K562 (cell line): ENCODE measurements at regions not wholly inside any gene's neighbourhood (a gene's known extent, or its start where the extent isn't known, plus 50 kb on each side); places are given as distances from the start of the nearest gene placed in this dataset.

ENCODE experiments used
- ATAC-seq: fragments of 200-7000 bp; cut with Tn5 transposase; 3 replicates; pipeline ENCODE4 v1.9.1; 2020; ENCODE audit warnings: moderate library complexity
- BruUV-seq: library from RNA; stranded (reverse); fragments of 400-500 nt; replicated peaks from 2 replicates; lab custom pipeline; 2021; lab: Mats Ljungman, UMichigan
- CTCF ChIA-PET: fragments of 300-600 bp; formaldehyde crosslinking; extraction: SDS; loops from one replicate; lab custom pipeline; 2021; ENCODE audit warnings: low intra/inter-chr PET ratio; lab: Yijun Ruan, JAX
- POLR2A ChIA-PET: fragments of 300-600, 350-650 bp; sonication (Branson Sonifier 250); formaldehyde crosslinking; extraction: SDS; loops from one replicate; lab custom pipeline; 2021; ENCODE audit warnings: antibody characterized with exemption, inconsistent platforms; lab: Yijun Ruan, JAX
- DNase-seq, 4 experiments: peaks; one replicate each; pipeline versions ENCODE4 v3.0.0 to v3.0.0-alpha.2; 2011 to 2018; ENCODE audit warnings: low spot score in 3 of 4, mixed read lengths in 3 of 4; ENCODE audit errors: extremely low read depth in 1 of 4
- FAIRE-seq: peaks from 2 replicates; lab custom pipeline; 2011; peaks lifted over from hg19 to GRCh38; lab: Jason Lieb, UNC
- H2AFZ ChIP-seq: 2 replicates; pipeline ENCODE4 v1.6.0; 2011; ENCODE audit warnings: low read depth, low read length, control low read depth, inconsistent platforms
- H3K27ac ChIP-seq: fragments of 200-600 bp; 3 replicates; pipeline ENCODE4 v1.8.0; 2011; ENCODE audit warnings: low read depth, mild to moderate bottlenecking, control low read depth, inconsistent platforms, low read length, moderate library complexity, mixed read lengths; ENCODE audit errors: extremely low read depth
- H3K27me3 ChIP-seq, 2 experiments: fragments of 300-600 bp in 1 of 2; 2 replicates in 1 of 2; 3 replicates in 1 of 2; pipeline versions ENCODE4 v1.6.0 to v1.8.0; 2011; ENCODE audit warnings: inconsistent platforms in 2 of 2, low read length in 2 of 2, mild to moderate bottlenecking in 1 of 2, mixed read lengths in 1 of 2, moderate library complexity in 1 of 2; ENCODE audit not compliant: control insufficient read depth in 2 of 2, insufficient read depth in 2 of 2
- H3K36me3 ChIP-seq: fragments of 300-600 bp; 3 replicates; pipeline ENCODE4 v1.8.0; 2011; ENCODE audit warnings: mild to moderate bottlenecking, low read length, inconsistent platforms; ENCODE audit not compliant: control insufficient read depth, insufficient read depth
- H3K4me1 ChIP-seq, 2 experiments: fragments of 200-600 bp in 1 of 2; replicated peaks in 1 of 2; 2 replicates in 1 of 2; 3 replicates in 1 of 2; pipeline versions ENCODE4 v1.5.1 to v1.8.0; 2011; ENCODE audit warnings: inconsistent platforms in 2 of 2, low read length in 2 of 2, mild to moderate bottlenecking in 1 of 2, mixed read lengths in 1 of 2, moderate library complexity in 1 of 2; ENCODE audit not compliant: control insufficient read depth in 2 of 2, insufficient read depth in 2 of 2
- H3K4me2 ChIP-seq: 2 replicates; pipeline ENCODE4 v1.6.1; 2011; ENCODE audit warnings: low read length, control low read depth, inconsistent platforms, mixed read lengths; ENCODE audit not compliant: insufficient read depth
- H3K4me3 ChIP-seq: fragments of 200-600 bp; sonication (generic), shearing (Covaris generic); 2 replicates; pipeline ENCODE4 v1.5.1; 2016; ENCODE audit warnings: control low read depth, inconsistent platforms
- H3K79me2 ChIP-seq: fragments of 200-600 bp; 3 replicates; pipeline ENCODE4 v1.8.0; 2011; ENCODE audit warnings: low read length, inconsistent platforms; ENCODE audit not compliant: control insufficient read depth, insufficient read depth
- H3K9ac ChIP-seq, 2 experiments: 2 replicates each; pipeline versions ENCODE4 v1.6.0 to v1.6.1; 2011; ENCODE audit warnings: low read depth in 2 of 2, low read length in 2 of 2, control low read depth in 1 of 2, inconsistent platforms in 1 of 2, mild to moderate bottlenecking in 1 of 2, mixed read lengths in 1 of 2; ENCODE audit not compliant: insufficient read depth in 1 of 2
- H3K9me1 ChIP-seq: one replicate; pipeline ENCODE4 v1.6.0; 2011; ENCODE audit warnings: inconsistent platforms, mild to moderate bottlenecking, low read length, moderate library complexity; ENCODE audit not compliant: control insufficient read depth, insufficient read depth
- H3K9me3 ChIP-seq: replicated peaks from 2 replicates; pipeline ENCODE4 v1.5.1; 2011; ENCODE audit warnings: low read depth, low read length, inconsistent platforms; ENCODE audit not compliant: control insufficient read depth, insufficient read depth
- H4K20me1 ChIP-seq: replicated peaks from 2 replicates; pipeline ENCODE4 v1.6.1; 2011; ENCODE audit warnings: low read length, inconsistent platforms, mixed read lengths; ENCODE audit not compliant: control insufficient read depth, insufficient read depth
- CREM ChIP-seq: IDR thresholded peaks from 2 replicates; pipeline ENCODE4 v1.6.1; 2014; ENCODE audit warnings: antibody characterized with exemption, low read depth
- CXXC5 ChIP-seq: fragments of 250-450 bp; sonication (Bioruptor Pico); IDR thresholded peaks from 2 replicates; pipeline ENCODE4 v1.8.0; 2022; ENCODE audit warnings: inconsistent platforms, mild to moderate bottlenecking, moderate library complexity
- ETS2 ChIP-seq: IDR thresholded peaks from 2 replicates; pipeline ENCODE4 v1.6.1; 2016; ENCODE audit warnings: borderline replicate concordance, missing genetic modification characterization, mild to moderate bottlenecking, moderate library complexity, missing compliant biosample characterization; ENCODE audit not compliant: poor library complexity, severe bottlenecking
- GABPA ChIP-seq: fragments of 200-800 bp; sonication (Bioruptor generic); conservative IDR thresholded peaks from 2 replicates; pipeline ENCODE4 v1.6.1; 2016; ENCODE audit warnings: low read depth, missing genetic modification characterization, missing compliant biosample characterization
- KLF6 ChIP-seq: fragments of 250-450 bp; sonication (Bioruptor Pico); IDR thresholded peaks from 2 replicates; pipeline ENCODE4 v1.4.0; 2020; ENCODE audit warnings: mild to moderate bottlenecking, moderate library complexity, borderline replicate concordance
- NUFIP1 ChIP-seq: fragments of 450-650 bp; IDR thresholded peaks from 2 replicates; pipeline ENCODE4 v1.6.1; 2018; ENCODE audit not compliant: partially characterized antibody
- OTX1 ChIP-seq: fragments of 450-650 bp; formaldehyde crosslinking; IDR thresholded peaks from 2 replicates; pipeline ENCODE4 v1.4.0; 2022; ENCODE audit warnings: mild to moderate bottlenecking
- PML ChIP-seq: IDR thresholded peaks from 2 replicates; pipeline ENCODE4 v1.6.1; 2012; ENCODE audit warnings: low read length, inconsistent platforms
- PPARD ChIP-seq: fragments of 250-450 bp; sonication (Bioruptor Pico); IDR thresholded peaks from 2 replicates; pipeline ENCODE4 v1.8.0; 2022; ENCODE audit warnings: inconsistent platforms, mild to moderate bottlenecking, moderate library complexity
- TCF7L2 ChIP-seq: fragments of 150-350 bp; IDR thresholded peaks from 2 replicates; pipeline ENCODE4 v1.6.1; 2016; ENCODE audit warnings: low read depth, mild to moderate bottlenecking, low read length, moderate library complexity
- U2AF2 ChIP-seq: fragments of 200-400 bp; formaldehyde crosslinking; optimal IDR thresholded peaks from 2 replicates; pipeline ENCODE3; 2017; ENCODE audit warnings: low read depth, mild to moderate bottlenecking, low read length
- ZNF778 ChIP-seq: fragments of 450-650 bp; formaldehyde crosslinking; IDR thresholded peaks from 2 replicates; pipeline ENCODE4 v1.4.0; 2020; ENCODE audit warnings: mild to moderate bottlenecking, moderate library complexity
- WGBS: fragments of 100-300 bp; shearing (Covaris generic); methylation state at CpG from one replicate; pipeline ENCODE4 v1.1.6; 2016; ENCODE audit warnings: low coverage, mixed read lengths; ENCODE audit not compliant: insufficient coverage; ENCODE audit errors: missing lambda C conversion rate; 5-methylcytosine and 5-hydroxymethylcytosine counted together
- in situ Hi-C: fragments of 300-500 bp; cut with MboI; formaldehyde crosslinking; loops from 4 replicates; pipeline ENCODE4 v1.15.0; 2018; ENCODE audit warnings: inconsistent platforms, mixed read lengths
- intact Hi-C: fragments of 100-400 bp; cut with micrococcal nuclease; formaldehyde crosslinking; loops from 2 replicates; pipeline ENCODE4 v1.14.2; 2022
- TF ChIP-seq, protein P1 (sequence below): fragments of 250-450 bp; sonication (Bioruptor Pico); IDR thresholded peaks from 2 replicates; pipeline ENCODE4 v1.4.0; 2020; ENCODE audit warnings: mild to moderate bottlenecking, moderate library complexity

DNA sequence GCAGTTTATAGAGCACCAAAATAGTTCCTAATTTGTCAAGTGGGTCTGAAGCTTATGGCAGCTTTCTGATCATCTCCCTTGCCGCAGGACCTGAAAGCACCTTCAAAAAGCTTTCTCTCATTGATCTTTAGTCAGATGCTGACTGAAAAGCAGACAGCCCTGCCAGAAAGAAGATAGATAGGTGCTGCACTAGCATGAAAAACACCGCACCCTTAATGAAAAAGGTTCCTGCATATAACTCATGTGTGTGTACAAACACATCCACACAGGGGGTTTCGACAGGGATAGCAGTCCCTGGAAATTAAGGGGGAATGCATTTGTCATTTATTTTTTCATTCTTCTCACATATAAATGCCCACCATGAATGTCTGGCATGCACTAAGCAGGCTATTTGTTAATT, 361.7 kb upstream of the SNX7 start:
- H3K9me1 ChIP-seq: no peaks in the 10 kb centered on the region
- FAIRE-seq (no peak), ATAC-seq (no peak), DNase-seq (no peak)
- intact Hi-C loops: no loop called here
- 0% methylated on average over 3 of the region's 3 CpGs for WGBS
- ChIA-PET POLR2A (no interaction called here), CTCF (no interaction called here)
- H3K9ac ChIP-seq: no peak overlapping the region
- H3K4me1 ChIP-seq: no peaks in the 10 kb centered on the region
- H3K4me2 ChIP-seq: no peak overlapping the region
- no peak overlapping the region for H2AFZ ChIP-seq
- H4K20me1 ChIP-seq: no peaks in the 10 kb centered on the region
- H3K27me3 ChIP-seq: no peaks in the 10 kb centered on the region
- no peak overlapping the region for H3K27ac ChIP-seq
- in situ Hi-C loops: no loop called here
- no peaks in the 10 kb centered on the region for H3K79me2 ChIP-seq
- H3K9me3 ChIP-seq: no peaks in the 10 kb centered on the region
- BruUV-seq: no TSS peak
- no peak overlapping the region for H3K4me3 ChIP-seq
- no peak for TF ChIP-seq TCF7L2
- no peak for TF ChIP-seq OTX1 (CRISPR knock-in tag)
- TF ChIP-seq CREM: no peak
- TF ChIP-seq ETS2: no peak
- TF ChIP-seq PPARD: no peak
- TF ChIP-seq NUFIP1: no peak
- no peak for TF ChIP-seq PML
- TF ChIP-seq, protein P1, sequence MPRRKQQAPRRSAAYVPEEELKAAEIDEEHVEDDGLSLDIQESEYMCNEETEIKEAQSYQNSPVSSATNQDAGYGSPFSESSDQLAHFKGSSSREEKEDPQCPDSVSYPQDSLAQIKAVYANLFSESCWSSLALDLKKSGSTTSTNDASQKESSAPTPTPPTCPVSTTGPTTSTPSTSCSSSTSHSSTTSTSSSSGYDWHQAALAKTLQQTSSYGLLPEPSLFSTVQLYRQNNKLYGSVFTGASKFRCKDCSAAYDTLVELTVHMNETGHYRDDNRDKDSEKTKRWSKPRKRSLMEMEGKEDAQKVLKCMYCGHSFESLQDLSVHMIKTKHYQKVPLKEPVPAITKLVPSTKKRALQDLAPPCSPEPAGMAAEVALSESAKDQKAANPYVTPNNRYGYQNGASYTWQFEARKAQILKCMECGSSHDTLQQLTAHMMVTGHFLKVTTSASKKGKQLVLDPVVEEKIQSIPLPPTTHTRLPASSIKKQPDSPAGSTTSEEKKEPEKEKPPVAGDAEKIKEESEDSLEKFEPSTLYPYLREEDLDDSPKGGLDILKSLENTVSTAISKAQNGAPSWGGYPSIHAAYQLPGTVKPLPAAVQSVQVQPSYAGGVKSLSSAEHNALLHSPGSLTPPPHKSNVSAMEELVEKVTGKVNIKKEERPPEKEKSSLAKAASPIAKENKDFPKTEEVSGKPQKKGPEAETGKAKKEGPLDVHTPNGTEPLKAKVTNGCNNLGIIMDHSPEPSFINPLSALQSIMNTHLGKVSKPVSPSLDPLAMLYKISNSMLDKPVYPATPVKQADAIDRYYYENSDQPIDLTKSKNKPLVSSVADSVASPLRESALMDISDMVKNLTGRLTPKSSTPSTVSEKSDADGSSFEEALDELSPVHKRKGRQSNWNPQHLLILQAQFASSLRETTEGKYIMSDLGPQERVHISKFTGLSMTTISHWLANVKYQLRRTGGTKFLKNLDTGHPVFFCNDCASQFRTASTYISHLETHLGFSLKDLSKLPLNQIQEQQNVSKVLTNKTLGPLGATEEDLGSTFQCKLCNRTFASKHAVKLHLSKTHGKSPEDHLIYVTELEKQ (CRISPR knock-in tag): no peak
- no peak for TF ChIP-seq GABPA
- TF ChIP-seq U2AF2: no peak
- no peak for TF ChIP-seq CXXC5 (CRISPR knock-in tag)
- TF ChIP-seq KLF6 (CRISPR knock-in tag): no peak
- TF ChIP-seq ZNF778 (CRISPR knock-in tag): no peak
- no peaks in the 10 kb centered on the region for H3K36me3 ChIP-seq
